SK-N-SH treated with all-trans-retinoic acid at 6 μM for 48 hours (cell line): ENCODE measurements at regions not wholly inside any gene's neighbourhood (a gene's known extent, or its start where the extent isn't known, plus 50 kb on each side); places are given as distances from the start of the nearest gene placed in this dataset.
"Not testable (repeated sequence)": the region's sequence is repeated elsewhere in the genome, so short reads cannot be mapped to it uniquely, and the experiment has no call there.

Experiments used
- ARNTL ChIP-seq: fragments of 450-650 bp; formaldehyde crosslinking; IDR thresholded peaks from 2 replicates; pipeline ENCODE4 v1.5.0; 2020; ENCODE audit warnings: low read depth, mild to moderate bottlenecking, moderate library complexity, borderline replicate concordance
- BACH2 ChIP-seq: fragments of 250-450 bp; sonication (Bioruptor Pico); IDR thresholded peaks from 2 replicates; pipeline ENCODE4 v1.9.0; 2021; ENCODE audit warnings: mild to moderate bottlenecking, borderline replicate concordance
- CSDC2 ChIP-seq: fragments of 250-450 bp; sonication (Bioruptor Pico); IDR thresholded peaks from 2 replicates; pipeline ENCODE4 v1.5.0; 2020; ENCODE audit warnings: mild to moderate bottlenecking, moderate library complexity
- PPARA ChIP-seq: fragments of 250-450 bp; sonication (Bioruptor Pico); IDR thresholded peaks from 2 replicates; pipeline ENCODE4 v1.5.0; 2020; ENCODE audit warnings: mild to moderate bottlenecking, borderline replicate concordance
- RARB ChIP-seq: fragments of 250-450 bp; sonication (Bioruptor Pico); IDR thresholded peaks from 2 replicates; pipeline ENCODE4 v1.8.0; 2021; ENCODE audit warnings: mild to moderate bottlenecking, moderate library complexity
- TOX ChIP-seq: fragments of 250-450 bp; sonication (Bioruptor Pico); IDR thresholded peaks from 2 replicates; pipeline ENCODE4 v1.8.0; 2021; ENCODE audit warnings: mild to moderate bottlenecking, moderate library complexity, borderline replicate concordance
- ZFP3 ChIP-seq: fragments of 250-450 bp; sonication (Bioruptor Pico); IDR thresholded peaks from 2 replicates; pipeline ENCODE4 v1.5.0; 2020; ENCODE audit warnings: mild to moderate bottlenecking, moderate library complexity
- ZFP30 ChIP-seq: fragments of 450-650 bp; formaldehyde crosslinking; IDR thresholded peaks from 2 replicates; pipeline ENCODE4 v1.5.0; 2022; ENCODE audit warnings: mild to moderate bottlenecking, moderate library complexity
- ZNF8 ChIP-seq: fragments of 450-650 bp; formaldehyde crosslinking; IDR thresholded peaks from 2 replicates; pipeline ENCODE4 v1.5.0; 2020; ENCODE audit warnings: mild to moderate bottlenecking, moderate library complexity
- TF ChIP-seq, protein P1 (sequence below): fragments of 250-450 bp; sonication (Bioruptor Pico); IDR thresholded peaks from 2 replicates; pipeline ENCODE4 v1.5.1; 2020; ENCODE audit warnings: low read depth, mild to moderate bottlenecking, moderate library complexity
- TF ChIP-seq, protein P2 (sequence below): fragments of 250-450 bp; sonication (Bioruptor Pico); IDR thresholded peaks from 2 replicates; pipeline ENCODE4 v1.8.0; 2020; ENCODE audit warnings: mild to moderate bottlenecking, moderate library complexity, borderline replicate concordance
- TF ChIP-seq, protein P3 (sequence below): fragments of 250-450 bp; sonication (Bioruptor Pico); IDR thresholded peaks from 2 replicates; pipeline ENCODE4 v1.8.0; 2021; ENCODE audit warnings: low read depth, mild to moderate bottlenecking, moderate library complexity, borderline replicate concordance

DNA sequence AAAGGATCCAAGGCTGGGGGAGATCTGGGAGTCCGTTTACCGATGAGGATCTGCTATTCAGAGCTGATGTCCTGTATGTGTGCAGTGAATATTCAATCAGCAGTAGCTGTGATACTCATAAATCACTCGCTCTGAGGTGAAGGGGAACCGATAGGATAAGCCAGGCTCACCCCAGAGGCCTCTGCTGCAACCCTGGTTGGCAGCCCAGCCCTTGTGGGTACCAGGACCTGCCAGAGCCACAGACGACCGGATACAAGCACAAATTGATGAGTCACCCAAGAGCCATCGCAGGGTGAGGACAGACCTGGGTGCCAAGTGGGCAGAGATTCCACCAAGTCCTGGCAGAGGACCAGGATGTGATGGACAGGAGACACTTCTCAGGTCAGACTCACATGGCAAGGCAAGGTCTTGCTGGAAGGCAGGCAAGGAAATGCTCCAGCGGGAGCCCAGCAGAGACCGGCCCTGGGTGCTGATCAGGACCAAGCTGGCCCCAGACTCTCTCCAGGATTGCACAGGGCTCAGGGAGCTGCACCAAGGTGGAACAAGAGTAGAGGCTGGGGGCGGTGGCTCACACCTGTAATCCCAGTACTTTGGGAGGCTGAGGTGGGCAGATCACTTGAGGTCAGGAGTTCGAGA is 112.2 kb upstream of the ZNF479 start:
- not testable (repeated sequence) for TF ChIP-seq PPARA (CRISPR knock-in tag); ARNTL (CRISPR knock-in tag); RARB (CRISPR knock-in tag); TOX; BACH2; ZFP30 (CRISPR knock-in tag); CSDC2; ZNF8 (CRISPR knock-in tag); ZFP3 (CRISPR knock-in tag)
- TF ChIP-seq, protein P1, sequence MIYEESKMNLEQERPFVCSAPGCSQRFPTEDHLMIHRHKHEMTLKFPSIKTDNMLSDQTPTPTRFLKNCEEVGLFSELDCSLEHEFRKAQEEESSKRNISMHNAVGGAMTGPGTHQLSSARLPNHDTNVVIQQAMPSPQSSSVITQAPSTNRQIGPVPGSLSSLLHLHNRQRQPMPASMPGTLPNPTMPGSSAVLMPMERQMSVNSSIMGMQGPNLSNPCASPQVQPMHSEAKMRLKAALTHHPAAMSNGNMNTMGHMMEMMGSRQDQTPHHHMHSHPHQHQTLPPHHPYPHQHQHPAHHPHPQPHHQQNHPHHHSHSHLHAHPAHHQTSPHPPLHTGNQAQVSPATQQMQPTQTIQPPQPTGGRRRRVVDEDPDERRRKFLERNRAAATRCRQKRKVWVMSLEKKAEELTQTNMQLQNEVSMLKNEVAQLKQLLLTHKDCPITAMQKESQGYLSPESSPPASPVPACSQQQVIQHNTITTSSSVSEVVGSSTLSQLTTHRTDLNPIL (CRISPR knock-in tag) = not testable (repeated sequence)
- TF ChIP-seq, protein P2, sequence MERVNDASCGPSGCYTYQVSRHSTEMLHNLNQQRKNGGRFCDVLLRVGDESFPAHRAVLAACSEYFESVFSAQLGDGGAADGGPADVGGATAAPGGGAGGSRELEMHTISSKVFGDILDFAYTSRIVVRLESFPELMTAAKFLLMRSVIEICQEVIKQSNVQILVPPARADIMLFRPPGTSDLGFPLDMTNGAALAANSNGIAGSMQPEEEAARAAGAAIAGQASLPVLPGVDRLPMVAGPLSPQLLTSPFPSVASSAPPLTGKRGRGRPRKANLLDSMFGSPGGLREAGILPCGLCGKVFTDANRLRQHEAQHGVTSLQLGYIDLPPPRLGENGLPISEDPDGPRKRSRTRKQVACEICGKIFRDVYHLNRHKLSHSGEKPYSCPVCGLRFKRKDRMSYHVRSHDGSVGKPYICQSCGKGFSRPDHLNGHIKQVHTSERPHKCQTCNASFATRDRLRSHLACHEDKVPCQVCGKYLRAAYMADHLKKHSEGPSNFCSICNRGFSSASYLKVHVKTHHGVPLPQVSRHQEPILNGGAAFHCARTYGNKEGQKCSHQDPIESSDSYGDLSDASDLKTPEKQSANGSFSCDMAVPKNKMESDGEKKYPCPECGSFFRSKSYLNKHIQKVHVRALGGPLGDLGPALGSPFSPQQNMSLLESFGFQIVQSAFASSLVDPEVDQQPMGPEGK = not testable (repeated sequence)
- TF ChIP-seq, protein P3, sequence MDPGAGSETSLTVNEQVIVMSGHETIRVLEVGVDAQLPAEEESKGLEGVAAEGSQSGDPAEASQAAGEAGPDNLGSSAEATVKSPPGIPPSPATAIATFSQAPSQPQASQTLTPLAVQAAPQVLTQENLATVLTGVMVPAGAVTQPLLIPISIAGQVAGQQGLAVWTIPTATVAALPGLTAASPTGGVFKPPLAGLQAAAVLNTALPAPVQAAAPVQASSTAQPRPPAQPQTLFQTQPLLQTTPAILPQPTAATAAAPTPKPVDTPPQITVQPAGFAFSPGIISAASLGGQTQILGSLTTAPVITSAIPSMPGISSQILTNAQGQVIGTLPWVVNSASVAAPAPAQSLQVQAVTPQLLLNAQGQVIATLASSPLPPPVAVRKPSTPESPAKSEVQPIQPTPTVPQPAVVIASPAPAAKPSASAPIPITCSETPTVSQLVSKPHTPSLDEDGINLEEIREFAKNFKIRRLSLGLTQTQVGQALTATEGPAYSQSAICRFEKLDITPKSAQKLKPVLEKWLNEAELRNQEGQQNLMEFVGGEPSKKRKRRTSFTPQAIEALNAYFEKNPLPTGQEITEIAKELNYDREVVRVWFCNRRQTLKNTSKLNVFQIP (CRISPR knock-in tag) = not testable (repeated sequence)
